ENCODE measurements at regions not wholly inside any gene's neighbourhood (a gene's known extent, or its start where the extent isn't known, plus 50 kb on each side); places are given as distances from the start of the nearest gene placed in this dataset.

GRCh38 chr22:26784772-26785171, 127.4 kb downstream of the MIAT start:
- in situ Hi-C loops (cut with MboI; ENCODE audit: low sequenced_read_pairs in 4 of 4) (loop anchor here in 1 of 4 donors (25.0 kb wide), 1 partner anchor 103 kb away; no protein-coding TSS in a partner anchor), intact Hi-C loops (cut with DNase I; ENCODE audit: low total_unique reads) (no loop called here)
- ATAC-seq (no peak), DNase-seq (no peak)
- Histone ChIP-seq H3K27me3 (no peaks in the 10 kb centered on the region), H3K4me1 (peaks cover 0 to 8% of the 10 kb centered on the region in 2 donors), H3K9me3 (no peaks in the 10 kb centered on the region), H3K27ac (no peak overlapping the region), H3K4me3 (no peak overlapping the region), H3K36me3 (peaks cover 0 to 7% of the 10 kb centered on the region in 2 donors)
- TF ChIP-seq, protein P1, sequence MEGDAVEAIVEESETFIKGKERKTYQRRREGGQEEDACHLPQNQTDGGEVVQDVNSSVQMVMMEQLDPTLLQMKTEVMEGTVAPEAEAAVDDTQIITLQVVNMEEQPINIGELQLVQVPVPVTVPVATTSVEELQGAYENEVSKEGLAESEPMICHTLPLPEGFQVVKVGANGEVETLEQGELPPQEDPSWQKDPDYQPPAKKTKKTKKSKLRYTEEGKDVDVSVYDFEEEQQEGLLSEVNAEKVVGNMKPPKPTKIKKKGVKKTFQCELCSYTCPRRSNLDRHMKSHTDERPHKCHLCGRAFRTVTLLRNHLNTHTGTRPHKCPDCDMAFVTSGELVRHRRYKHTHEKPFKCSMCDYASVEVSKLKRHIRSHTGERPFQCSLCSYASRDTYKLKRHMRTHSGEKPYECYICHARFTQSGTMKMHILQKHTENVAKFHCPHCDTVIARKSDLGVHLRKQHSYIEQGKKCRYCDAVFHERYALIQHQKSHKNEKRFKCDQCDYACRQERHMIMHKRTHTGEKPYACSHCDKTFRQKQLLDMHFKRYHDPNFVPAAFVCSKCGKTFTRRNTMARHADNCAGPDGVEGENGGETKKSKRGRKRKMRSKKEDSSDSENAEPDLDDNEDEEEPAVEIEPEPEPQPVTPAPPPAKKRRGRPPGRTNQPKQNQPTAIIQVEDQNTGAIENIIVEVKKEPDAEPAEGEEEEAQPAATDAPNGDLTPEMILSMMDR (IDR thresholded peaks at IDR 0.05 in 4 of 5, conservative IDR thresholded peaks at IDR 0.05 in 1 of 5) = no peak
- TF ChIP-seq POLR2A (IDR thresholded peaks at IDR 0.05) = no peak

DNA sequence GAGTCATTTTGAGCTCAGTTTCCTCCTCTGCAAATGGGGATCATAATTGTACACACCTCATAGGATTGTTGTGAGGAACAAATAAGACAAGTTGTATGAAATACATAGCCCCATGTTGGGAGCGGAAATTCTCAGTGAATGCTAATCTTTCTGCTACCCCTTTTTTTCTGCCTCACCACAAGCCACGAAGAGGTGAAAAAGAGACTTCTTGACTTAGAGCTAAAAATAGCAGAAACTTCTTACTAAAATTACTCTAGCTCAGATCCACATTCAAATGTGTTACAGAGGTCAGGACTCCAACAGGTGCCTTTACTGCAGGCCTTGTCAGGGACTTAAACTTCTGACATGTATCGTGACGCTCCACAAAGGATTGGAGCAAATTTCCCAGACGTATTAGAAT, 128.5 kb downstream of the MIAT start:
- in situ Hi-C loops (cut with MboI; ENCODE audit: low sequenced_read_pairs in 4 of 4) = loop anchor here in 1 of 4 donors (25.0 kb wide), 1 partner anchor 101 kb away; no protein-coding TSS in a partner anchor
- intact Hi-C loops (cut with DNase I; ENCODE audit: low total_unique reads) = no loop called here

DNA sequence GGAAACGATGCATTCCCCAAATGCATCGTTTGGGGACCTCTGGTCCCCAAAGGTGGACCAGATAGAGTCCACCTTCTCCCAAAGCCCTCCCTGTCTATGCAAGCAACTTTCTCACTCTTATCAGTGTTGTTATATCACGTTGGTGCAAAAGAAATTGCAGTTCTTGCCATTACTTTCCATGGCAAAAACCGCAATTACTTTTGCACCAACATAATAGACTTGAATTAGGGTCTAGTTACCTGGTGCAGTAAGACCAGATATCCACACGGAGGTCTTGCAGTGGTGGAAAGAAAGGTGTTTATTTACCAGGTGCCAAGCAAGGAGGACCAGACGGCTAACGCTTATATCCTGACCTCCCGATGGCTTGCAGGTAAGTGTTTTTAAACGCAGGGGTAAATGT, 129.0 kb downstream of the MIAT start:
- in situ Hi-C loops (cut with MboI; ENCODE audit: low sequenced_read_pairs in 4 of 4) = loop anchor here in 1 of 4 donors (25.0 kb wide), 1 partner anchor 101 kb away; no protein-coding TSS in a partner anchor
- Histone ChIP-seq H3K27me3 (no peaks in the 10 kb centered on the region), H3K9me3 (no peaks in the 10 kb centered on the region), H3K36me3 (no peaks in the 10 kb centered on the region), H3K27ac (no peak overlapping the region), H3K4me1 (peaks cover 0 to 8% of the 10 kb centered on the region in 2 donors), H3K4me3 (no peak overlapping the region)
- DNase-seq = no peak
- TF ChIP-seq POLR2A (IDR thresholded peaks at IDR 0.05) = no peak
- TF ChIP-seq, protein P1 (IDR thresholded peaks at IDR 0.05 in 4 of 5, conservative IDR thresholded peaks at IDR 0.05 in 1 of 5) = no peak
- intact Hi-C loops (cut with DNase I; ENCODE audit: low total_unique reads) = no loop called here
- ATAC-seq = no peak

More for the DNA sequence above, 128.5 kb downstream of the MIAT start:
- DNase-seq = no peak
- no peak for TF ChIP-seq POLR2A (IDR thresholded peaks at IDR 0.05)
- TF ChIP-seq, protein P1 (IDR thresholded peaks at IDR 0.05 in 4 of 5, conservative IDR thresholded peaks at IDR 0.05 in 1 of 5) = no peak
- no peaks in the 10 kb centered on the region for H3K36me3 ChIP-seq
- H3K27ac ChIP-seq = no peak overlapping the region
- no peak for ATAC-seq
- H3K9me3 ChIP-seq = no peaks in the 10 kb centered on the region
- no peak overlapping the region for H3K4me3 ChIP-seq
- H3K27me3 ChIP-seq = no peaks in the 10 kb centered on the region
- H3K4me1 ChIP-seq = peaks cover 0 to 8% of the 10 kb centered on the region in 2 donors

- intact Hi-C loops (cut with DNase I; ENCODE audit: low total_unique reads) = no loop called here
- Histone ChIP-seq H3K27ac (no peak overlapping the region), H3K4me1 (peaks cover 0 to 8% of the 10 kb centered on the region in 2 donors), H3K27me3 (no peaks in the 10 kb centered on the region), H3K4me3 (no peak overlapping the region), H3K36me3 (no peaks in the 10 kb centered on the region), H3K9me3 (no peaks in the 10 kb centered on the region)
- ATAC-seq (no peak), DNase-seq (no peak)
- no peak for TF ChIP-seq POLR2A (IDR thresholded peaks at IDR 0.05)
- TF ChIP-seq, protein P1 (IDR thresholded peaks at IDR 0.05 in 4 of 5, conservative IDR thresholded peaks at IDR 0.05 in 1 of 5) = no peak
- in situ Hi-C loops (cut with MboI; ENCODE audit: low sequenced_read_pairs in 4 of 4) = loop anchor here in 1 of 4 donors (25.0 kb wide), 1 partner anchor 97 kb away; no protein-coding TSS in a partner anchor
Observed at GRCh38 chr22:26789951-26790350, 132.6 kb downstream of the MIAT start.

DNA sequence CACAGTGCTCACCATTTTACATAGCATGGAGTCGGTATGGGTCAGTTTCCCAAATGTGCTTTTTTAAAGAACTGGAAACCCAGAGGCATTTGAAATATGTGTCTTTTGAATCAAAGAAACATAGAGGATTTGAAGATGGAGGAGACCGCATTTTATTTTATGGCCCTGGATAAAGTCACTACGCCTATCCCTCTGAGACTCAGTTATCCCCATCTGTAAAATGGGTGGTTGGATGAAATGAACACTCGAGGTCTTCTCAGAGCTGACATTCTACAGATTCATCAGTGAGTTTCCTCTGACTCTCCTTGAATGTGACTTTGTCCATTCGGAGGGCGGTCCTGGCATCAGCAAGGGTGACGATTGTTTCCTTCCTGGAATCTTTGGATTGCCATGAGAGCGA, 135.1 kb downstream of the MIAT start:
- in situ Hi-C loops (cut with MboI; ENCODE audit: low sequenced_read_pairs in 4 of 4) (loop anchor here in 1 of 4 donors (25.0 kb wide), 1 partner anchor 95 kb away; no protein-coding TSS in a partner anchor), intact Hi-C loops (cut with DNase I; ENCODE audit: low total_unique reads) (no loop called here)
- ATAC-seq (no peak), DNase-seq (no peak)
- H3K27me3 ChIP-seq = no peaks in the 10 kb centered on the region
- H3K4me3 ChIP-seq = no peak overlapping the region
- no peaks in the 10 kb centered on the region for H3K36me3 ChIP-seq
- no peaks in the 10 kb centered on the region for H3K4me1 ChIP-seq
- TF ChIP-seq, protein P1 (IDR thresholded peaks at IDR 0.05 in 4 of 5, conservative IDR thresholded peaks at IDR 0.05 in 1 of 5) = no peak
- TF ChIP-seq POLR2A (IDR thresholded peaks at IDR 0.05) = no peak
- no peaks in the 10 kb centered on the region for H3K9me3 ChIP-seq
- no peak overlapping the region for H3K27ac ChIP-seq

Measured in gastrocnemius medialis (tissue), 4 donors.